T-helper 1 cell (primary cell): ENCODE measurements at regions not wholly inside any gene's neighbourhood (a gene's known extent, or its start where the extent isn't known, plus 50 kb on each side); places are given as distances from the start of the nearest gene placed in this dataset.
"Not testable (repeated sequence)": the region's sequence is repeated elsewhere in the genome, so short reads cannot be mapped to it uniquely, and the experiment has no call there.

Source experiments
- DNase-seq, 5 donors: peaks; one replicate each; pipeline ENCODE4 v3.0.0-alpha.2; 2012 to 2020

- no peak for DNase-seq
Measured at GRCh38 chr18:8882632-8883408, 177.5 kb downstream of the MTCL1 start.

- no peak for DNase-seq
Measured at GRCh38 chr18:8883409-8883668, 178.0 kb downstream of the MTCL1 start.

GRCh38 chr18:8887877-8888276 is 182.5 kb downstream of the MTCL1 start:
- DNase-seq, result not testable (repeated sequence)

- no peak for DNase-seq
Measured at GRCh38 chr18:8889489-8889888, 184.1 kb downstream of the MTCL1 start.

GRCh38 chr18:8890503-8890902 is 185.1 kb downstream of the MTCL1 start:
- DNase-seq, result not testable (repeated sequence)

GRCh38 chr18:8890957-8891464 is 185.7 kb downstream of the MTCL1 start:
- DNase-seq, result no peak

GRCh38 chr18:8893221-8893620 is 187.9 kb downstream of the MTCL1 start:
- no peak for DNase-seq

GRCh38 chr18:8893628-8894231 is 188.4 kb downstream of the MTCL1 start:
- no peak for DNase-seq

GRCh38 chr18:8894823-8895222 is 189.5 kb downstream of the MTCL1 start:
- DNase-seq, result no peak

GRCh38 chr18:8895341-8895740 is 190.0 kb downstream of the MTCL1 start:
- DNase-seq, result no peak

- DNase-seq, result no peak
Measured at GRCh38 chr18:8895987-8896619, 190.7 kb downstream of the MTCL1 start.

- no peak for DNase-seq
Measured at GRCh38 chr18:8899000-8899399, 193.6 kb downstream of the MTCL1 start.

- no peak for DNase-seq
Measured at GRCh38 chr18:8900552-8900951, 195.2 kb downstream of the MTCL1 start.

- no peak for DNase-seq
Measured at GRCh38 chr18:8901019-8901418, 195.7 kb downstream of the MTCL1 start.

GRCh38 chr18:8904316-8904715 is 198.2 kb upstream of the NDUFV2 start:
- DNase-seq, result no peak

GRCh38 chr18:8908792-8909510 is 193.5 kb upstream of the NDUFV2 start:
- no peak for DNase-seq

- no peak for DNase-seq
Measured at GRCh38 chr18:8910186-8910822, 192.2 kb upstream of the NDUFV2 start.

- DNase-seq, result no peak
Measured at GRCh38 chr18:8910843-8911242, 191.7 kb upstream of the NDUFV2 start.

- DNase-seq, result no peak
Measured at GRCh38 chr18:8911408-8912340, 190.8 kb upstream of the NDUFV2 start.

GRCh38 chr18:8912348-8913326 is 189.9 kb upstream of the NDUFV2 start:
- DNase-seq, result no peak
